WTC11 (cell line): ENCODE measurements at regions not wholly inside any gene's neighbourhood (a gene's known extent, or its start where the extent isn't known, plus 50 kb on each side); places are given as distances from the start of the nearest gene placed in this dataset.

Source experiments
- ATF2 ChIP-seq: sonication (generic); formaldehyde crosslinking; IDR thresholded peaks from 2 replicates; pipeline ENCODE4 v1.8.1; 2022; ENCODE audit warnings: low read depth, missing genetic modification reagents, borderline replicate concordance
- CTCF ChIP-seq: fragments of 200-600 bp; IDR thresholded peaks from 2 replicates; pipeline ENCODE4 v1.8.0; 2022; ENCODE audit warnings: antibody characterized with exemption
- ELF4 ChIP-seq: sonication (generic); formaldehyde crosslinking; IDR thresholded peaks from 2 replicates; pipeline ENCODE4 v1.8.1; 2022; ENCODE audit warnings: low read depth, mild to moderate bottlenecking, moderate library complexity, missing genetic modification reagents
- FOXP1 ChIP-seq: sonication (generic); formaldehyde crosslinking; IDR thresholded peaks from 2 replicates; pipeline ENCODE4 v1.8.0; 2022; ENCODE audit warnings: missing genetic modification reagents, mild to moderate bottlenecking, moderate library complexity, borderline replicate concordance
- GABPB1 ChIP-seq: sonication (generic); formaldehyde crosslinking; IDR thresholded peaks from 2 replicates; pipeline ENCODE4 v1.8.1; 2023; ENCODE audit warnings: mild to moderate bottlenecking, missing genetic modification reagents
- ZNF423 ChIP-seq: fragments of 250-450 bp; sonication (Bioruptor Pico); IDR thresholded peaks from 2 replicates; pipeline ENCODE4 v2.1.2; 2022; ENCODE audit warnings: mild to moderate bottlenecking, moderate library complexity
- TF ChIP-seq, protein P1 (sequence below): sonication (generic); formaldehyde crosslinking; IDR thresholded peaks from 2 replicates; pipeline ENCODE4 v1.8.0; 2022; ENCODE audit warnings: mild to moderate bottlenecking, missing genetic modification reagents

GRCh38 chr13:76687467-76687866, 198.7 kb downstream of the KCTD12 start:
- TF ChIP-seq CTCF (no peak), FOXP1 (CRISPR knock-in tag) (no peak), ZNF423 (no peak), ATF2 (CRISPR knock-in tag) (no peak), GABPB1 (CRISPR knock-in tag) (no peak), ELF4 (CRISPR knock-in tag) (no peak)
- TF ChIP-seq, protein P1, sequence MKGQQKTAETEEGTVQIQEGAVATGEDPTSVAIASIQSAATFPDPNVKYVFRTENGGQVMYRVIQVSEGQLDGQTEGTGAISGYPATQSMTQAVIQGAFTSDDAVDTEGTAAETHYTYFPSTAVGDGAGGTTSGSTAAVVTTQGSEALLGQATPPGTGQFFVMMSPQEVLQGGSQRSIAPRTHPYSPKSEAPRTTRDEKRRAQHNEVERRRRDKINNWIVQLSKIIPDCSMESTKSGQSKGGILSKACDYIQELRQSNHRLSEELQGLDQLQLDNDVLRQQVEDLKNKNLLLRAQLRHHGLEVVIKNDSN (CRISPR knock-in tag) = no peak
